GM12874 (cell line): ENCODE measurements at regions not wholly inside any gene's neighbourhood (a gene's known extent, or its start where the extent isn't known, plus 50 kb on each side); places are given as distances from the start of the nearest gene placed in this dataset.

Experiments used
- CTCF ChIP-seq: IDR thresholded peaks from 2 replicates; pipeline ENCODE4 v1.5.1; 2011; ENCODE audit warnings: low read depth, mild to moderate bottlenecking, control low read depth, low read length, moderate library complexity; ENCODE audit not compliant: insufficient read depth

GRCh38 chr2:222033541-222033940 lies 265.3 kb downstream of the PAX3 start:
- no peak for TF ChIP-seq CTCF

DNA sequence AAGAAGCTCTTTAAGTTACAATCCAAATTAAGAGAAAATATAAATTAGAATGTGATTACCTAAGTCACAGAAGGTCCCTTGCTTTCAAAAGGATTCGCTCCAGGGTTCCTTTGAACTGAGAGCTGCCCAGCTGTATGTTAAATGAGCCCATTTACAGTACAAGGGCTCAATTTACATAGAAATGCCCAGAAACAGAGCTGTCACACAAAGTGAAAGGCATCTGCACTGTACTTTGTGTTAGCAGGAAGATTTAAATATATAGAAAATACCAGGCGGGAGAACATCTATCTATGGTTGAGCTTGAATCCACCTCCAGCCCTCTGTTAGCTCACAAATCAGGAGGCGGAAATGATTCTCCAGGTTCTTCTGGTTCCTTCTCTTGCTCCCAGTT lies 272.9 kb downstream of the PAX3 start:
- no peak for TF ChIP-seq CTCF

DNA sequence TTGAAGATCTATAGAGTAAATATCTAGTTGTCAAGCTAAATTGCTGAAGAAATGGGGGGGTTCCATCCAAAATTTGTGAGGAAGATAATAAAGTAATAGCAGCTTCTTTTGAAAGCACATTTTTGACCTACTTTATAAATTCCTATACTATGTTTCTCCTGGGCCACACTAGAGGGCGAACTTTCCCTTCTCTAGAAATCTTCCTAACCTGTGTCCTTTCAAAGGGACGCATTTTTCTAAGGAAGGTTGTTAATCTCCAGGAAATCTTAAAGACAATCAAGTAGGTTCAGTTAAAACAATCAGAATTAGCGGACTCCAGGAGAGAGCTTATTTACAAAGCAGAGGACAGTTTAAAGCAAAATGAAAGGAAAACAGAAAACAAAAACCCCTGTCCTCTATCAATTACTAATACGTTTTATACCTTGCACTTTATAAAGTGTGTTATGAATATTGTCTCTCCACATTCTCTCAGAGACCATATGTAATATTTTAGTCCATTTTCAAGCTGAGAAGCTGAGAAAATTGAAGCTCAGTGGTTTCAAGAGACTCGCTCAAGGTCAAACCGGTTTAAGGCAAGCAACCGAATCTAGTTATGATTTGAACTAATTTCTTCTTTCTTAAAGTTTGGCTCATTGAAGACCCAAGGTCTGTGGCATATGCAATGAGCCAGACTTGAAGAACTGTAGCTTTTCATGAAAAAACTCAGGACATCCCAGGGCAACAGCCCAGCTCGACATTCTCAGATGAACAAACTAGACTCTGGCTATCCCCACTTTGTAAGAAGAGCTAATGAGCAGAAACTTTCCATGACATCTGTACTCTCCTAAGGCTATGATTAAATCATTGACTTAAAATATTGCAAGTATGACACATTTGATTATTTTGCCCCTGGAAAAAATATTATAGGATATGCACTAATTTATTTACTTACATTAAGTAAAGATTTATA lies 273.6 kb downstream of the PAX3 start:
- TF ChIP-seq CTCF = peak; percentile 55

GRCh38 chr2:222017252-222017850 lies 281.4 kb downstream of the PAX3 start:
- no peak for TF ChIP-seq CTCF

- no peak for TF ChIP-seq CTCF
These were observed 284.9 kb downstream of the PAX3 start for GRCh38 chr2:222013889-222014288.

- TF ChIP-seq CTCF = no peak
These were observed 298.5 kb downstream of the PAX3 start for GRCh38 chr2:222000326-222000725.

- TF ChIP-seq CTCF = no peak
These were observed 299.1 kb downstream of the PAX3 start for GRCh38 chr2:221999717-222000116.
